OCI-LY7 (cell line): ENCODE measurements at regions not wholly inside any gene's neighbourhood (a gene's known extent, or its start where the extent isn't known, plus 50 kb on each side); places are given as distances from the start of the nearest gene placed in this dataset.

Experiments
- BruUV-seq: library from RNA; stranded (reverse); fragments of 400-500 nt; replicated peaks from 2 replicates; lab custom pipeline; 2021; lab: Mats Ljungman, UMichigan
- CTCF ChIA-PET: fragments of 300-600 bp; sonication (Branson Sonifier 250); formaldehyde crosslinking; loops from one replicate; lab custom pipeline; 2022; ENCODE audit warnings: antibody characterized with exemption; ENCODE audit not compliant: unreplicated experiment; lab: Charles Lee
- POLR2A ChIA-PET: fragments of 300-600 bp; sonication (Branson Sonifier 250); formaldehyde crosslinking; loops from one replicate; lab custom pipeline; 2022; ENCODE audit warnings: antibody characterized with exemption; lab: Charles Lee
- DNase-seq: peaks from one replicate; pipeline ENCODE4 v3.0.0-alpha.2; 2015; ENCODE audit warnings: low spot score
- H2AFZ ChIP-seq: fragments of 200-600 bp; sonication (generic), shearing (Covaris generic); 2 replicates; pipeline ENCODE4 v1.6.1; 2014; ENCODE audit warnings: mild to moderate bottlenecking, antibody characterized with exemption, low read length, moderate library complexity
- H3K27ac ChIP-seq: fragments of 200-600 bp; sonication (generic); 2 replicates; pipeline ENCODE4 v1.5.1; 2014; ENCODE audit warnings: mixed run types, low read depth, mild to moderate bottlenecking, moderate library complexity, low read length, inconsistent platforms; ENCODE audit not compliant: poor library complexity, severe bottlenecking
- H3K36me3 ChIP-seq: fragments of 200-600 bp; sonication (generic); 2 replicates; pipeline ENCODE4 v1.6.1; 2014; ENCODE audit warnings: mild to moderate bottlenecking, antibody characterized with exemption, low read length, moderate library complexity, mixed read lengths; ENCODE audit not compliant: insufficient read depth
- H3K4me1 ChIP-seq: fragments of 200-600 bp; sonication (generic); 2 replicates; pipeline ENCODE4 v1.5.1; 2014; ENCODE audit warnings: mild to moderate bottlenecking, low read length; ENCODE audit not compliant: insufficient read depth, poor library complexity, severe bottlenecking
- H3K4me2 ChIP-seq: fragments of 200-600 bp; sonication (generic); 2 replicates; pipeline ENCODE4 v1.6.1; 2014; ENCODE audit warnings: mild to moderate bottlenecking, low read length
- H3K4me3 ChIP-seq: fragments of 200-600 bp; sonication (generic); 2 replicates; pipeline ENCODE4 v1.5.1; 2014; ENCODE audit warnings: mild to moderate bottlenecking, low read depth, low read length; ENCODE audit not compliant: poor library complexity, severe bottlenecking
- H3K79me2 ChIP-seq: fragments of 200-600 bp; sonication (generic); 2 replicates; pipeline ENCODE4 v1.6.1; 2016; ENCODE audit warnings: low read depth, mild to moderate bottlenecking, low read length, moderate library complexity, mixed read lengths; ENCODE audit not compliant: insufficient read depth
- H3K9me2 ChIP-seq: fragments of 200-600 bp; sonication (generic); 2 replicates; pipeline ENCODE4 v1.6.1; 2016; ENCODE audit warnings: mild to moderate bottlenecking, low read length, mixed read lengths; ENCODE audit not compliant: insufficient read depth
- H3K9me3 ChIP-seq: fragments of 200-600 bp; sonication (generic); 2 replicates; pipeline ENCODE4 v1.6.1; 2014; ENCODE audit warnings: mild to moderate bottlenecking, mixed run types, low read length, mixed read lengths
- H4K20me1 ChIP-seq: fragments of 200-600 bp; sonication (generic); 2 replicates; pipeline ENCODE4 v1.6.1; 2014; ENCODE audit warnings: mild to moderate bottlenecking, antibody characterized with exemption, low read length, moderate library complexity, mixed read lengths; ENCODE audit not compliant: insufficient read depth
- EZH2phosphoT487 ChIP-seq: fragments of 200-600 bp; sonication (generic); IDR thresholded peaks from 2 replicates; pipeline ENCODE4 v1.6.1; 2018; ENCODE audit warnings: low read depth, borderline replicate concordance, mild to moderate bottlenecking, mixed run types, antibody characterized with exemption, low read length, moderate library complexity, mixed read lengths
- intact Hi-C: fragments of 100-400 bp; cut with micrococcal nuclease; formaldehyde crosslinking; loops from one replicate; pipeline ENCODE4 v1.10.0; 2022; ENCODE audit not compliant: unreplicated experiment
- TF ChIP-seq, protein P1 (sequence below): fragments of 200-600 bp; sonication (generic); conservative IDR thresholded peaks from 2 replicates; pipeline ENCODE4 v1.5.1; 2014; ENCODE audit warnings: mild to moderate bottlenecking, antibody characterized with exemption, low read length, moderate library complexity, mixed read lengths

DNA sequence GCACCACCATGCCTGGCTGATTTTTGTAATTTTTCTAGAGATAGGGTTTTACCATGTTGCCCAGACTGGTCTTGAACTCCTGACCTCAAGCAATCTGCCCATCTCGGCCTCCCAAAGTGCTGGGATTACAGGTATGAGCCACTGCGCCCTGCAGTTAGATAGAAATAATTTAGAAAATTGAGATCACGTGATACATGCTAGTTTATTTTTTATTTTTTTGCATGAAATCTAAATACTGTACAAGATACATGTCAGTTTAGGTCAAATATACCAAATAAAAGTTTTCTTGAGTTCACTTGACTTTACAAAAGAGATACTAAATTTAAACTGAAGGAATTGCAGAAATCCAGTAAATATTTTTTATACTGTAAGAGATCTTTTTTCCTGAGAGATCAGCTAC lies 304.2 kb downstream of the YTHDC2 start:
- no peak overlapping the region for H3K27ac ChIP-seq
- no peak overlapping the region for H2AFZ ChIP-seq
- no peak overlapping the region for H3K4me3 ChIP-seq
- H3K79me2 ChIP-seq = no peaks in the 10 kb centered on the region
- no peaks in the 10 kb centered on the region for H3K9me3 ChIP-seq
- ChIA-PET CTCF (no interaction called here), POLR2A (no interaction called here)
- no peak overlapping the region for H3K4me2 ChIP-seq
- no TSS peak for BruUV-seq
- H3K36me3 ChIP-seq = no peaks in the 10 kb centered on the region
- H3K9me2 ChIP-seq = no peaks in the 10 kb centered on the region
- DNase-seq = no peak
- H4K20me1 ChIP-seq = no peaks in the 10 kb centered on the region
- intact Hi-C loops = no loop called here
- H3K4me1 ChIP-seq = no peaks in the 10 kb centered on the region
- TF ChIP-seq EZH2phosphoT487 = no peak
- TF ChIP-seq, protein P1, sequence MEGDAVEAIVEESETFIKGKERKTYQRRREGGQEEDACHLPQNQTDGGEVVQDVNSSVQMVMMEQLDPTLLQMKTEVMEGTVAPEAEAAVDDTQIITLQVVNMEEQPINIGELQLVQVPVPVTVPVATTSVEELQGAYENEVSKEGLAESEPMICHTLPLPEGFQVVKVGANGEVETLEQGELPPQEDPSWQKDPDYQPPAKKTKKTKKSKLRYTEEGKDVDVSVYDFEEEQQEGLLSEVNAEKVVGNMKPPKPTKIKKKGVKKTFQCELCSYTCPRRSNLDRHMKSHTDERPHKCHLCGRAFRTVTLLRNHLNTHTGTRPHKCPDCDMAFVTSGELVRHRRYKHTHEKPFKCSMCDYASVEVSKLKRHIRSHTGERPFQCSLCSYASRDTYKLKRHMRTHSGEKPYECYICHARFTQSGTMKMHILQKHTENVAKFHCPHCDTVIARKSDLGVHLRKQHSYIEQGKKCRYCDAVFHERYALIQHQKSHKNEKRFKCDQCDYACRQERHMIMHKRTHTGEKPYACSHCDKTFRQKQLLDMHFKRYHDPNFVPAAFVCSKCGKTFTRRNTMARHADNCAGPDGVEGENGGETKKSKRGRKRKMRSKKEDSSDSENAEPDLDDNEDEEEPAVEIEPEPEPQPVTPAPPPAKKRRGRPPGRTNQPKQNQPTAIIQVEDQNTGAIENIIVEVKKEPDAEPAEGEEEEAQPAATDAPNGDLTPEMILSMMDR = no peak

GRCh38 chr5:113823696-113824095 lies 310.2 kb downstream of the YTHDC2 start:
- Histone ChIP-seq H3K36me3 (no peaks in the 10 kb centered on the region), H3K4me3 (no peak overlapping the region), H4K20me1 (no peaks in the 10 kb centered on the region), H3K9me2 (no peaks in the 10 kb centered on the region), H3K4me2 (no peak overlapping the region), H3K27ac (no peak overlapping the region), H3K9me3 (no peaks in the 10 kb centered on the region), H3K79me2 (no peaks in the 10 kb centered on the region), H3K4me1 (no peaks in the 10 kb centered on the region), H2AFZ (no peak overlapping the region)
- no peak for TF ChIP-seq EZH2phosphoT487
- TF ChIP-seq, protein P1 = no peak
- intact Hi-C loops = no loop called here
- no peak for DNase-seq
- CTCF ChIA-PET = no interaction called here
- no TSS peak for BruUV-seq
- POLR2A ChIA-PET = interaction anchor here (0.7 to 0.8 kb wide), 2 partner anchors 82 to 496 kb away, joined by 3 read pairs; no protein-coding TSS in a partner anchor

- Histone ChIP-seq H3K27ac (no peak overlapping the region), H3K9me3 (no peaks in the 10 kb centered on the region), H3K79me2 (no peaks in the 10 kb centered on the region), H3K4me2 (no peak overlapping the region), H3K36me3 (no peaks in the 10 kb centered on the region), H2AFZ (no peak overlapping the region), H3K9me2 (no peaks in the 10 kb centered on the region), H3K4me1 (no peaks in the 10 kb centered on the region), H4K20me1 (no peaks in the 10 kb centered on the region), H3K4me3 (no peak overlapping the region)
- ChIA-PET POLR2A (no interaction called here), CTCF (no interaction called here)
- intact Hi-C loops = no loop called here
- TF ChIP-seq, protein P1 = no peak
- no peak for TF ChIP-seq EZH2phosphoT487
- BruUV-seq = no TSS peak
- no peak for DNase-seq
Measured at GRCh38 chr5:113824307-113824706, 310.8 kb downstream of the YTHDC2 start.
